HFFc6 (cell line): ENCODE measurements at regions not wholly inside any gene's neighbourhood (a gene's known extent, or its start where the extent isn't known, plus 50 kb on each side); places are given as distances from the start of the nearest gene placed in this dataset.

Experiments
- DNase-seq: peaks from one replicate; pipeline ENCODE4 v3.0.0-alpha.2; 2018
- H3K27ac Mint-ChIP-seq: 2 replicates; pipeline ENCODE4 v1.8.0; 2020; ENCODE audit warnings: mild to moderate bottlenecking, mixed read lengths
- H3K27me3 Mint-ChIP-seq: 2 replicates; pipeline ENCODE4 v1.8.0; 2021; ENCODE audit warnings: mild to moderate bottlenecking, moderate library complexity, mixed read lengths; ENCODE audit not compliant: insufficient read depth
- H3K36me3 Mint-ChIP-seq: 2 replicates; pipeline ENCODE4 v1.8.0; 2021; ENCODE audit warnings: low read depth, mixed read lengths
- H3K4me1 Mint-ChIP-seq: 2 replicates; pipeline ENCODE4 v1.8.0; 2020; ENCODE audit warnings: low read depth, mixed read lengths
- H3K4me3 Mint-ChIP-seq: 2 replicates; pipeline ENCODE4 v1.8.0; 2020; ENCODE audit warnings: mild to moderate bottlenecking, moderate library complexity, mixed read lengths
- H3K9me3 Mint-ChIP-seq: 2 replicates; pipeline ENCODE4 v1.8.0; 2020; ENCODE audit warnings: mild to moderate bottlenecking, mixed read lengths
- CTCF ChIP-seq: fragments of 200-600 bp; sonication (generic); IDR thresholded peaks from 2 replicates; pipeline ENCODE4 v1.5.0; 2021; ENCODE audit warnings: antibody characterized with exemption, mild to moderate bottlenecking

GRCh38 chr6:50990750-50991446, 172.2 kb downstream of the TFAP2B start:
- Mint-ChIP-seq H3K9me3 (peaks cover 45% of the 10 kb centered on the region), H3K4me3 (no peak overlapping the region), H3K4me1 (no peaks in the 10 kb centered on the region), H3K36me3 (0 out of 2 replicates have a peak, but pooled peaks cover 4% of the 10 kb centered on the region), H3K27me3 (no peaks in the 10 kb centered on the region; the same call in 1 of the 2 replicates), H3K27ac (no peak overlapping the region)
- DNase-seq: no peak
- no peak for TF ChIP-seq CTCF

- Mint-ChIP-seq H3K36me3 (0 out of 2 replicates have a peak, but pooled peaks cover 4% of the 10 kb centered on the region), H3K4me1 (no peaks in the 10 kb centered on the region), H3K4me3 (no peak overlapping the region), H3K27me3 (no peaks in the 10 kb centered on the region; the same call in 1 of the 2 replicates), H3K27ac (no peak overlapping the region), H3K9me3 (peaks cover 47% of the 10 kb centered on the region)
- DNase-seq: no peak
- no peak for TF ChIP-seq CTCF
These were observed 173.6 kb downstream of the TFAP2B start for GRCh38 chr6:50992232-50992631.

GRCh38 chr6:50992704-50993625, 174.3 kb downstream of the TFAP2B start:
- no peaks in the 10 kb centered on the region for H3K4me1 Mint-ChIP-seq
- no peak overlapping the region for H3K27ac Mint-ChIP-seq
- H3K9me3 Mint-ChIP-seq: peaks cover 48% of the 10 kb centered on the region
- H3K4me3 Mint-ChIP-seq: no peak overlapping the region
- no peaks in the 10 kb centered on the region; the same call in 1 of the 2 replicates for H3K27me3 Mint-ChIP-seq
- TF ChIP-seq CTCF: no peak
- 0 out of 2 replicates have a peak, but pooled peaks cover 4% of the 10 kb centered on the region for H3K36me3 Mint-ChIP-seq
- no peak for DNase-seq

- H3K4me3 Mint-ChIP-seq: no peak overlapping the region
- no peak for TF ChIP-seq CTCF
- H3K9me3 Mint-ChIP-seq: peaks cover 46% of the 10 kb centered on the region
- no peaks in the 10 kb centered on the region for H3K4me1 Mint-ChIP-seq
- 0 out of 2 replicates have a peak, but pooled peaks cover 4% of the 10 kb centered on the region for H3K36me3 Mint-ChIP-seq
- H3K27ac Mint-ChIP-seq: no peak overlapping the region
- H3K27me3 Mint-ChIP-seq: no peaks in the 10 kb centered on the region; the same call in 1 of the 2 replicates
- no peak for DNase-seq
These were observed 175.5 kb downstream of the TFAP2B start for GRCh38 chr6:50993941-50994720.

GRCh38 chr6:50995036-50995435, 176.4 kb downstream of the TFAP2B start:
- Mint-ChIP-seq H3K4me1 (no peaks in the 10 kb centered on the region), H3K27me3 (no peaks in the 10 kb centered on the region; the same call in 1 of the 2 replicates), H3K4me3 (no peak overlapping the region), H3K27ac (no peak overlapping the region), H3K9me3 (peaks cover 44% of the 10 kb centered on the region), H3K36me3 (0 out of 2 replicates have a peak, but pooled peaks cover 4% of the 10 kb centered on the region)
- no peak for DNase-seq
- no peak for TF ChIP-seq CTCF
